ENCODE measurements at regions not wholly inside any gene's neighbourhood (a gene's known extent, or its start where the extent isn't known, plus 50 kb on each side); places are given as distances from the start of the nearest gene placed in this dataset.

- TF ChIP-seq CTCF (IDR thresholded peaks at IDR 0.05; ENCODE audit: borderline replicate concordance, extremely low read depth, low read length, poor library complexity, severe bottlenecking): no peak
- no peak for TF ChIP-seq EZH2 (IDR thresholded peaks at IDR 0.05; ENCODE audit: borderline replicate concordance, low read depth, low read length, severe bottlenecking)
Measured at GRCh38 chr7:16261654-16262053, 159.7 kb downstream of the CRPPA start.
